ENCODE measurements at regions not wholly inside any gene's neighbourhood (a gene's known extent, or its start where the extent isn't known, plus 50 kb on each side); places are given as distances from the start of the nearest gene placed in this dataset.

DNA sequence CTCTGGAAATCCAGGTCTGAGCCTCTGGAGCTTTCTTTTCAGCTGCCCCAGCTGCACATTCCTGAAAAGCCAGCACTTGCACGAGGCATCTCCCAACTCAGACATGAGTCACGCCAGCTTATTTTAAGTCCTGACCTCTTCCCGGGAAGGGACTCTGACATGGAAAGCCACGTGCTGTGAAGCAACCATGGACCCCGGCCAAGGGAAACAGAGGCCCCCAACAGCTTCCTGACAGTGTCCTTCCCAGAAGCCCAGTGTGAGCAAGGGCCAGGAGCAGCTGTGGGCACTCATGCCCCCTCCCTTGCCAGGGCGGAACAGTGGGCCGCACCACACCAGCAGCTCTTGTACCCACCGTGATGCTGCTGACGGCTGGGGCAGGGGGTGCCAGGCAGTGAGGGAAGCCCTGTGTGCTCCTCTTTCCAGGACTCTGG is 118.8 kb upstream of the CADM1 start:
- H3K4me1 ChIP-seq, result no peaks in the 10 kb centered on the region
- H3K27me3 ChIP-seq, result no peaks in the 10 kb centered on the region
- TF ChIP-seq, protein P1, sequence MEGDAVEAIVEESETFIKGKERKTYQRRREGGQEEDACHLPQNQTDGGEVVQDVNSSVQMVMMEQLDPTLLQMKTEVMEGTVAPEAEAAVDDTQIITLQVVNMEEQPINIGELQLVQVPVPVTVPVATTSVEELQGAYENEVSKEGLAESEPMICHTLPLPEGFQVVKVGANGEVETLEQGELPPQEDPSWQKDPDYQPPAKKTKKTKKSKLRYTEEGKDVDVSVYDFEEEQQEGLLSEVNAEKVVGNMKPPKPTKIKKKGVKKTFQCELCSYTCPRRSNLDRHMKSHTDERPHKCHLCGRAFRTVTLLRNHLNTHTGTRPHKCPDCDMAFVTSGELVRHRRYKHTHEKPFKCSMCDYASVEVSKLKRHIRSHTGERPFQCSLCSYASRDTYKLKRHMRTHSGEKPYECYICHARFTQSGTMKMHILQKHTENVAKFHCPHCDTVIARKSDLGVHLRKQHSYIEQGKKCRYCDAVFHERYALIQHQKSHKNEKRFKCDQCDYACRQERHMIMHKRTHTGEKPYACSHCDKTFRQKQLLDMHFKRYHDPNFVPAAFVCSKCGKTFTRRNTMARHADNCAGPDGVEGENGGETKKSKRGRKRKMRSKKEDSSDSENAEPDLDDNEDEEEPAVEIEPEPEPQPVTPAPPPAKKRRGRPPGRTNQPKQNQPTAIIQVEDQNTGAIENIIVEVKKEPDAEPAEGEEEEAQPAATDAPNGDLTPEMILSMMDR (IDR thresholded peaks at IDR 0.05), result no peak
- intact Hi-C loops (cut with DNase I), result no loop called here
- ATAC-seq, result peak; percentile 80
- no peak overlapping the region for H3K4me3 ChIP-seq
- H3K27ac ChIP-seq, result no peak overlapping the region
- no peaks in the 10 kb centered on the region for H3K36me3 ChIP-seq
- DNase-seq, result peak; percentile 57 to 75 (median 68)
- no peaks in the 10 kb centered on the region for H3K9me3 ChIP-seq

DNA sequence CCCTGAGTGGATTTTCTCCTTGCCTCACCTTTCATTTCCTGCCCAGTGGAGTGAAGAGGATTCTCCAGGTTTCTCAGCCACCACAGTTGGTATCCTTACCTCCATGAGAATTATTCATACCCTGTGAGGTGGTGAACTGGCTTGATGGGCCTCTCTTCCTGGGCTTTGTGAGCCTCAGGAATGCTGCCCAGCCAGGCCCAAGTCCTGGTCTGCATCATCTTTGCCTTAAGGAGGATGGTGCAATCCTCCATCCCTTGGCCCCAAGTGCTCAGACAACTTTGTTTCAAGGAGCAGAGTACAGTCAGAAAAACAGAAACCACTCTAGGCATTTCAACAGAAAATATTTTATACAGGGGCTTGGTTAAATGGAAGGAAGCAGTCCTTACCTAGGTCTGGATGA is 114.2 kb upstream of the CADM1 start:
- Histone ChIP-seq H3K9me3 (no peaks in the 10 kb centered on the region), H3K36me3 (no peaks in the 10 kb centered on the region), H3K27ac (no peak overlapping the region), H3K4me1 (no peaks in the 10 kb centered on the region), H3K4me3 (no peak overlapping the region), H3K27me3 (no peaks in the 10 kb centered on the region)
- no peak for ATAC-seq
- no peak for DNase-seq
- TF ChIP-seq, protein P1 (IDR thresholded peaks at IDR 0.05), result no peak
- intact Hi-C loops (cut with DNase I), result no loop called here

DNA sequence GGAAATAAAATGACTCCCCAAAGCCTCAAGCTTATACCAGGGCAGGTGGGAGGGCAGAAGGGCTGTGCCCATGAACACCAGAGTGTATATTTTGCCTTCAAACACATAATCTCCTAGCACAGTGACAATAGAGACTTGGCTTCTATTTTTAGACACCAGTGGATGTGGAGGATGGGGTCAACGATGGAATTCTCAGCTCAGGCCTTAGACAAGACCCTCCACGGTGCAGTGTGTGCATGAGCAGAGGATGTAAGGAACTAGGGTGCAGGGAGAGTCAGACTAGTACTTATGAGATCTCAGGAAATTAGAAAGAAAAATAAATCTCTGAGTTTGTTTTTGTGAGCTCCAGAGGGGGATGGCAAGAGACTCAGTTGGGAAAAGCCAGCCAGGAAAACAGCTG is 113.6 kb upstream of the CADM1 start:
- Histone ChIP-seq H3K9me3 (no peaks in the 10 kb centered on the region), H3K27me3 (no peaks in the 10 kb centered on the region), H3K4me1 (no peaks in the 10 kb centered on the region), H3K27ac (no peak overlapping the region), H3K4me3 (no peak overlapping the region), H3K36me3 (no peaks in the 10 kb centered on the region)
- ATAC-seq, result no peak
- DNase-seq, result no peak
- intact Hi-C loops (cut with DNase I), result no loop called here
- TF ChIP-seq, protein P1 (IDR thresholded peaks at IDR 0.05), result no peak

DNA sequence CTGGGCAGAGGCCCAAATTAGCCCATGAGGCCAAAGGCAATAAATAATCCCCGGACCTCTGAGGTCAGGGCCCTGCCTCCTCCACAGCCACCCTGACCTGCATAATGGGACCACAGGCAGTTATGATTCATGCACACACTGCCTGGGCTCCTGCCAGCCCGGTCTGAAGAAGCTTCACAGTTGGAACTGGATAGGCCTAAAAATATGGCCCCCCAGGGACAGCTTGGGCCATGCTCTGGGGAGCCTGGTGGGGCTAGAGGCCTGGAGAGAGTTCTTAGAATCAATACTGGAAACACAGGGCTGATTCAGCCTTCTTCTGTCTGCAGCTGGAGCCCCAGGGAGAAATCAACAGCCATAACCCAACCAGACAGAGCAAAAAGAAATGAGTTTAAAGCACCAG is 112.8 kb upstream of the CADM1 start:
- no peaks in the 10 kb centered on the region for H3K36me3 ChIP-seq
- intact Hi-C loops (cut with DNase I), result no loop called here
- no peaks in the 10 kb centered on the region for H3K4me1 ChIP-seq
- no peak for ATAC-seq
- peaks cover 0 to 3% of the 10 kb centered on the region in 2 donors for H3K27me3 ChIP-seq
- H3K4me3 ChIP-seq, result no peak overlapping the region
- TF ChIP-seq, protein P1 (IDR thresholded peaks at IDR 0.05), result no peak
- DNase-seq, result peak in 2 of 4 donors; percentile 36 to 45
- H3K27ac ChIP-seq, result no peak overlapping the region
- no peaks in the 10 kb centered on the region for H3K9me3 ChIP-seq

DNA sequence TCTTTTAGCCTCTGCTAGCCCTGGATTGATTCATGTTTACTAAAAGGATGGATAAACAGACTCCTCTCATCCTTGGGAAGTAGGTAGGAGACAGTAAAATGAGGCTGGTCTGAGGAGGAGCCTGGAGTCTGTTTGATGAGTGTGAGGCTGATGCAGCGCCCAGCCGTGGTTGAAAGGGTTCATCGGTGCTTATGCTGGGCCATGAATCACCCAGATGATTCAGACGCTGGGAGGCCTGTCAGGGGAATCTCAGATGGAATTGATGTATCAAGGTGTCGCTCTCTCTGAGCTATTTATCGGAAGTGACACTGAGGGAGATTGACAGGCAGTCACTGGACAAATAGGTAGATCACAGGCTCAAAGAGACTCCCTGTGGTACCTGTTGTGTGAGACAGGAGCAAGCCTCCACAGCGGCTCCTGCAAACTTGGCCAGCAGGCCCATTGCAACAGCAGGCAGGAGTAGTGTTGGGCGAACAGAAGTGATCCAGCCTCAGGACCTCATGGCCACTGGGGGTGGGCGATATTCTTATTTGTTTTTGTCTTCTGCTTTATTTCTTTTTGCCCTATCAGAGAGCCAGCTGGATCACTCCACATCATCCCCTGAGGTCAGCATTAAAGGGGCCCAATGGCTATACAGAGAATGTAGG is 109.9 kb upstream of the CADM1 start:
- peaks cover 0 to 7% of the 10 kb centered on the region in 2 donors for H3K27me3 ChIP-seq
- TF ChIP-seq, protein P1 (IDR thresholded peaks at IDR 0.05), result no peak
- intact Hi-C loops (cut with DNase I), result no loop called here
- H3K27ac ChIP-seq, result no peak overlapping the region
- H3K36me3 ChIP-seq, result no peaks in the 10 kb centered on the region
- no peak overlapping the region for H3K4me3 ChIP-seq
- no peaks in the 10 kb centered on the region for H3K4me1 ChIP-seq
- H3K9me3 ChIP-seq, result no peaks in the 10 kb centered on the region
- ATAC-seq (no peak), DNase-seq (no peak)
